ENCODE measurements at regions not wholly inside any gene's neighbourhood (a gene's known extent, or its start where the extent isn't known, plus 50 kb on each side); places are given as distances from the start of the nearest gene placed in this dataset.

DNA sequence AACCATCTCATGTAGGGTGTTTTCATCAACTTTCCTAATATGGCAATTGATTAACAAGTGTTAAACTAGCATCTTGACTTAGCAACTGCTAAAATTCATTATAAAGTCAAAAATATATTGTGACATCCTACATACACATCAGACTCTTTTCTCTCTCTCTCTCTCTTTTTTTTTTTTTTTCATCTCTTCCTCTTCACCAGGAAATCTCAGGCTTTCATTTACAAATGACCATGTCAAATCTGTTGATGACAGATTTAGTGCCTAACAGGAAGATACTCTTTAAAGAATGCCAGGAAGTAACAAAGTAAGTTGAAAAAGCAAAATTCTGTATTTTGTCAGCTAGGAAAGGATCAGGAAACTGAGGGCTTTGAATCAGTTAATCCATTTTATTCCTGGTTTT, 365.5 kb downstream of the PCDH7 start:
- TF ChIP-seq, protein P1, sequence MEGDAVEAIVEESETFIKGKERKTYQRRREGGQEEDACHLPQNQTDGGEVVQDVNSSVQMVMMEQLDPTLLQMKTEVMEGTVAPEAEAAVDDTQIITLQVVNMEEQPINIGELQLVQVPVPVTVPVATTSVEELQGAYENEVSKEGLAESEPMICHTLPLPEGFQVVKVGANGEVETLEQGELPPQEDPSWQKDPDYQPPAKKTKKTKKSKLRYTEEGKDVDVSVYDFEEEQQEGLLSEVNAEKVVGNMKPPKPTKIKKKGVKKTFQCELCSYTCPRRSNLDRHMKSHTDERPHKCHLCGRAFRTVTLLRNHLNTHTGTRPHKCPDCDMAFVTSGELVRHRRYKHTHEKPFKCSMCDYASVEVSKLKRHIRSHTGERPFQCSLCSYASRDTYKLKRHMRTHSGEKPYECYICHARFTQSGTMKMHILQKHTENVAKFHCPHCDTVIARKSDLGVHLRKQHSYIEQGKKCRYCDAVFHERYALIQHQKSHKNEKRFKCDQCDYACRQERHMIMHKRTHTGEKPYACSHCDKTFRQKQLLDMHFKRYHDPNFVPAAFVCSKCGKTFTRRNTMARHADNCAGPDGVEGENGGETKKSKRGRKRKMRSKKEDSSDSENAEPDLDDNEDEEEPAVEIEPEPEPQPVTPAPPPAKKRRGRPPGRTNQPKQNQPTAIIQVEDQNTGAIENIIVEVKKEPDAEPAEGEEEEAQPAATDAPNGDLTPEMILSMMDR (IDR thresholded peaks at IDR 0.05) = no peak
- no peak for TF ChIP-seq POLR2A (IDR thresholded peaks at IDR 0.05)
